Esophagus squamous epithelium (tissue), 5 donors: ENCODE measurements at regions not wholly inside any gene's neighbourhood (a gene's known extent, or its start where the extent isn't known, plus 50 kb on each side); places are given as distances from the start of the nearest gene placed in this dataset.

ENCODE experiments used
- DNase-seq: peaks from one replicate; lab custom pipeline; 2025; lab: John Stamatoyannopoulos, UW
- H3K27ac ChIP-seq, 4 donors: fragments of 200-600 bp; sonication (generic); one replicate each; pipeline ENCODE4 v1.5.1; 2016 to 2019; ENCODE audit warnings: mild to moderate bottlenecking in 1 of 4
- H3K27me3 ChIP-seq, 4 donors: fragments of 200-600 bp; sonication (generic); 1 replicate in 3 of 4; 2 replicates in 1 of 4; pipeline versions ENCODE4 v1.5.1 to v1.6.0; 2017 to 2021; ENCODE audit warnings: antibody characterized with exemption in 1 of 4
- H3K36me3 ChIP-seq, 3 donors: fragments of 200-600 bp; sonication (generic); one replicate each; pipeline ENCODE4 v1.5.1; 2016 to 2019
- H3K4me1 ChIP-seq, 3 donors: fragments of 200-600 bp; sonication (generic); one replicate each; pipeline ENCODE4 v1.5.1; 2017 to 2019
- H3K4me3 ChIP-seq, 4 donors: fragments of 200-600 bp; sonication (generic); 1 replicate in 3 of 4; 2 replicates in 1 of 4; pipeline ENCODE4 v1.5.1; 2016 to 2019; ENCODE audit warnings: mild to moderate bottlenecking in 2 of 4, moderate library complexity in 1 of 4
- H3K9me3 ChIP-seq, 3 donors: fragments of 200-600 bp; sonication (generic); one replicate each; pipeline ENCODE4 v1.5.1; 2016 to 2019
- POLR2A ChIP-seq, 4 donors: fragments of 450-650 bp; IDR thresholded peaks; one replicate each; pipeline ENCODE4 v1.6.1; 2017; ENCODE audit warnings: antibody characterized with exemption in 4 of 4, mild to moderate bottlenecking in 4 of 4, moderate library complexity in 3 of 4
- WGBS, 2 donors: methylation state at CpG; one replicate each; pipeline ENCODE4 v1.1.5; 2018; 5-methylcytosine and 5-hydroxymethylcytosine counted together
- intact Hi-C: fragments of 100-400 bp; cut with DNase I; formaldehyde crosslinking; loops from one replicate; pipeline ENCODE4 v1.15.0; 2022
- TF ChIP-seq, protein P1 (sequence below), 6 experiments: fragments of 450-650 bp in 4 of 6; fragments of 200-600 bp in 2 of 6; sonication (generic) in 2 of 6; IDR thresholded peaks; one replicate each; pipeline ENCODE4 v1.5.1; 2016 to 2019; ENCODE audit warnings: antibody characterized with exemption in 6 of 6, mild to moderate bottlenecking in 4 of 6, moderate library complexity in 4 of 6
- donor health status: DM: yes; HTN: yes; CAD: no.

DNA sequence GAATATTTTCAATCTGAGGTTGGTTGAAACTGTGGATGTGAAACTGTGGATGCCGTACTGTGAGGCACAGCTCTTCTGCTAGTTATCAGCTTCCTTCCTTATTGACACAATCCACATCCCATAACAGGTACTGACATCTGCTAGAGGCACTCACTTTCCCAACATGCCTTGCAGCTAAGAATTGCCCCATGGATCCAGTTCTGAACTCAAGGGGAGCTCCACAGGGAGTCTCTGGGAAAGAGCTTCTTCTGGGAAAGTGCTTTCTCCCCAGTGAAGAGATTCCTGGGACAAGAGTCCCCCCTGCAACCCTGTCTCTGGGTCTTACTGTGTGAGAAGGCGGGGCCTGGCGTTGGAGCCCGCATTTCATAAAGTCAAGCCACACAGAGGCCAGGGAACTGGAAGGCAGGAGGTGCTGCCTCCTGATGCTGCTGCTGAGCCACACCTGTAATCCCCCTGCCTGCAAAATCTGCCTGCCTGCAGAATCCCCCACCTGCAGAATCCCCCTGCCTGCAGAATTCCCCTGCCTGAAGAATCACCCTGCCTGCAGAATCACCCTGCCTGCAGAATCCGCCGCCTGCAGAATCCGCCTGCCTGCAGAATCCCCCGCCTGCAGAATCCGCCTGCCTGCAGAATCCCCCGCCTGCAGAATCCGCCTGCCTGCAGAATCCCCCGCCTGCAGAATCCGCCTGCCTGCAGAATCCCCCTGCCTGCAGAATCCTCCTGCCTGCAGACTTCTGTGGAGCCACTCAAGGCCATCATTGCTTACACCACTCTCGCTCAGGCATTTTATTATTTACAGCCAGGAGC lies 305.4 kb downstream of the FOXL1 start:
- Histone ChIP-seq H3K27ac (no peak overlapping the region), H3K27me3 (peaks cover 0 to 75% (median 0%) of the 10 kb centered on the region in 4 donors), H3K4me3 (no peak overlapping the region), H3K36me3 (no peaks in the 10 kb centered on the region), H3K9me3 (no peaks in the 10 kb centered on the region), H3K4me1 (no peaks in the 10 kb centered on the region)
- WGBS, 2 donors = 60 to 66% methylated on average over 4 to 11 of the region's 14 CpGs
- DNase-seq = no peak
- intact Hi-C loops = no loop called here
- no peak for TF ChIP-seq POLR2A (IDR thresholded peaks at IDR 0.05)
- TF ChIP-seq, protein P1, sequence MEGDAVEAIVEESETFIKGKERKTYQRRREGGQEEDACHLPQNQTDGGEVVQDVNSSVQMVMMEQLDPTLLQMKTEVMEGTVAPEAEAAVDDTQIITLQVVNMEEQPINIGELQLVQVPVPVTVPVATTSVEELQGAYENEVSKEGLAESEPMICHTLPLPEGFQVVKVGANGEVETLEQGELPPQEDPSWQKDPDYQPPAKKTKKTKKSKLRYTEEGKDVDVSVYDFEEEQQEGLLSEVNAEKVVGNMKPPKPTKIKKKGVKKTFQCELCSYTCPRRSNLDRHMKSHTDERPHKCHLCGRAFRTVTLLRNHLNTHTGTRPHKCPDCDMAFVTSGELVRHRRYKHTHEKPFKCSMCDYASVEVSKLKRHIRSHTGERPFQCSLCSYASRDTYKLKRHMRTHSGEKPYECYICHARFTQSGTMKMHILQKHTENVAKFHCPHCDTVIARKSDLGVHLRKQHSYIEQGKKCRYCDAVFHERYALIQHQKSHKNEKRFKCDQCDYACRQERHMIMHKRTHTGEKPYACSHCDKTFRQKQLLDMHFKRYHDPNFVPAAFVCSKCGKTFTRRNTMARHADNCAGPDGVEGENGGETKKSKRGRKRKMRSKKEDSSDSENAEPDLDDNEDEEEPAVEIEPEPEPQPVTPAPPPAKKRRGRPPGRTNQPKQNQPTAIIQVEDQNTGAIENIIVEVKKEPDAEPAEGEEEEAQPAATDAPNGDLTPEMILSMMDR (IDR thresholded peaks at IDR 0.05) = no peak

DNA sequence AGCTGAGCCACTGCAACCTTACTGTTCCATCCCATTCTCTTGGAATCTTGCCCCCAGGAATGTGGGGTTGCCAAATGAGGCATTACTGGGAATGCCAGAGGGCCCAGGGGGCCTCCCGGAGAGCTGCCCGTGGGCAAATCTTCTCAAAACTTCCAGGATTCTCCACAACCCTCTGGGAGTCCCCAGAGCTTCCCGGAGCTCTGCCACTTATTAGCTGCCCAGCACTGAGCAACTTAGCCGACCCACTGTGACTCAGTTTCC lies 306.0 kb downstream of the FOXL1 start:
- no peak overlapping the region for H3K27ac ChIP-seq
- no peak overlapping the region for H3K4me3 ChIP-seq
- no peaks in the 10 kb centered on the region for H3K9me3 ChIP-seq
- no peaks in the 10 kb centered on the region for H3K36me3 ChIP-seq
- peaks cover 0 to 70% (median 0%) of the 10 kb centered on the region in 4 donors for H3K27me3 ChIP-seq
- H3K4me1 ChIP-seq = no peaks in the 10 kb centered on the region
- intact Hi-C loops = no loop called here
- TF ChIP-seq, protein P1 (IDR thresholded peaks at IDR 0.05) = no peak
- TF ChIP-seq POLR2A (IDR thresholded peaks at IDR 0.05) = no peak
- WGBS, 2 donors = 38 to 55% methylated on average over 1 to 4 of the region's 4 CpGs
- no peak for DNase-seq

DNA sequence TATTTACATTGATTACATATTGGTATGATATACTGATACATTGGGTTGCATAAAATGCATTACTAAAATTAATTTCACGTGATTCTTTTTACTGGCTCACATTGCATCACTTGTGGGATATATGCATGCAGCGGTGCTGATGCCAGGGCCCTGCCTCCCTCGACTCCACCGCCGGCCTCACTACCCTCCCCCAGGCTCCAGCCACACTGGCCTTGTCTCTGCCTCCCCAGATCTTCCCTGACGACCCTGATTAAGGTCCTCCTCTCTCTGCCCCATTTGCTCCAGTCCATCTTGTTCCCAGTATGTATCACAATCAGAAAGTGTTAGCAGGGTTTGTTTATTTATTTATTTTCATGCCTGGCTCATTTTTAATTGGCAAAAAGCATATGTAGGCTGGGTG lies 306.8 kb downstream of the FOXL1 start:
- Histone ChIP-seq H3K4me1 (no peaks in the 10 kb centered on the region), H3K27me3 (peaks cover 0 to 63% (median 0%) of the 10 kb centered on the region in 4 donors)

DNA sequence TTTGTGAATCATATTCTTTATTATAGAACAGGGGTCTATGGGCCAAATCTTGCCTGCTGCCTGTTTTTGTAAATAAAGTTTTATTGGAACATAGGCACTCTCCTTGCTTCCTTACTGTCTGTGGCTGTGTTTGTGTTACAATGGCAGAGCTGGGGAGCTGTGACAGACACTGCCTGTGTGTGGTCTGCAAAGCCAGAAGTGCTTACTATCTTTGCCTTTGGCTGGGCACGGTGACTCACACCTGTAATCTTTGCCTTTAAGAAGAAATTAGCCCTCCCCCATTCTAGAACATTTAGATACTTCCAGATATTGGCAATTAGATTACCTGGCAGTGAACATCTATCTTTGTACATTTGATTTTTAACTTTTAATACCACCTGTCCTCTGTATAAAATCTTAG lies 308.3 kb downstream of the FOXL1 start:
- Histone ChIP-seq H3K27me3 (peaks cover 0 to 55% (median 0%) of the 10 kb centered on the region in 4 donors), H3K27ac (no peak overlapping the region), H3K36me3 (no peaks in the 10 kb centered on the region), H3K4me1 (no peaks in the 10 kb centered on the region), H3K9me3 (no peaks in the 10 kb centered on the region), H3K4me3 (no peak overlapping the region)
- intact Hi-C loops = no loop called here
- no peak for TF ChIP-seq POLR2A (IDR thresholded peaks at IDR 0.05)
- TF ChIP-seq, protein P1 (IDR thresholded peaks at IDR 0.05) = no peak
- WGBS, 2 donors = 7 to 25% methylated on average over 1 of the region's 1 CpG
- no peak for DNase-seq

More for the DNA sequence above, 306.8 kb downstream of the FOXL1 start:
- Histone ChIP-seq H3K27ac (no peak overlapping the region), H3K36me3 (no peaks in the 10 kb centered on the region), H3K4me3 (no peak overlapping the region), H3K9me3 (no peaks in the 10 kb centered on the region)
- TF ChIP-seq, protein P1 (IDR thresholded peaks at IDR 0.05) = no peak
- TF ChIP-seq POLR2A (IDR thresholded peaks at IDR 0.05) = no peak
- DNase-seq = no peak
- intact Hi-C loops = no loop called here
- WGBS, 2 donors = 73 to 83% methylated on average over 6 of the region's 6 CpGs

DNA sequence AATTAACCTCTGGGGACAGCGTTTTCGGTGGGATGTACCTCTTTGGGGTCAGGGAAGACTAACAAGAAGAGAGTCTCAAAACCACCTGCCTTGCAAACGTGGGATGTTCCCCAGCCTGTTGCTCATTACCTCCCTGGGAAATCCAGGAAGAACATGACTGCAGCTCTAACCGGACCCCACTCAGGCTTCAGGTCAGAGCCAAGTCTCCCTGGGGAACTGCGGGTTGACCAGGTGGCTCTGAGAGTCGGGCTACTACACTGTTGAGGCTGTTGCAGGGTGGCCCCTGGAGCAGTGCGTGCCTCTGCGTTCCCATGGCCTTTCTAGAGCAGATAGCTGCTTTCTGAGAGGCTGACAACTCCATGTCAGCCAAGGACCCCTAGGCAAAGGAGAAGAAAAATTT lies 309.1 kb downstream of the FOXL1 start:
- no peaks in the 10 kb centered on the region for H3K36me3 ChIP-seq
- WGBS, 2 donors = 63 to 64% methylated on average over 6 to 7 of the region's 8 CpGs

More for the DNA sequence above, 309.1 kb downstream of the FOXL1 start:
- TF ChIP-seq, protein P1 (IDR thresholded peaks at IDR 0.05) = no peak
- no peak for TF ChIP-seq POLR2A (IDR thresholded peaks at IDR 0.05)
- no peak overlapping the region for H3K27ac ChIP-seq
- H3K4me3 ChIP-seq = no peak overlapping the region
- no peaks in the 10 kb centered on the region for H3K9me3 ChIP-seq
- intact Hi-C loops = no loop called here
- H3K27me3 ChIP-seq = peaks cover 0 to 54% (median 0%) of the 10 kb centered on the region in 4 donors
- no peaks in the 10 kb centered on the region for H3K4me1 ChIP-seq
- DNase-seq = no peak
